H1 (cell line): ENCODE measurements at regions not wholly inside any gene's neighbourhood (a gene's known extent, or its start where the extent isn't known, plus 50 kb on each side); places are given as distances from the start of the nearest gene placed in this dataset.

Experiments
- CTCF ChIA-PET: fragments of 300-600 bp; sonication (Branson Sonifier 250); formaldehyde crosslinking; loops from one replicate; lab custom pipeline; 2021; ENCODE audit not compliant: partially characterized antibody; lab: Charles Lee
- POLR2A ChIA-PET: fragments of 300-600 bp; sonication (Branson Sonifier 250); formaldehyde crosslinking; loops from one replicate; lab custom pipeline; 2021; ENCODE audit warnings: inconsistent platforms; ENCODE audit not compliant: partially characterized antibody; lab: Charles Lee
- DNase-seq, 2 experiments: peaks; one replicate each; pipeline versions ENCODE4 v3.0.0 to v3.0.0-alpha.2; 2010 to 2022; ENCODE audit warnings: low spot score in 2 of 2, low read depth in 1 of 2, mixed read lengths in 1 of 2
- FAIRE-seq: peaks from 2 replicates; lab custom pipeline; 2011; peaks lifted over from hg19 to GRCh38; lab: Jason Lieb, UNC
- H2AFZ ChIP-seq: 2 replicates; pipeline ENCODE4 v1.8.1; 2012; ENCODE audit warnings: low read length, inconsistent platforms
- H2AK5ac ChIP-seq: 2 replicates; pipeline ENCODE4 v1.6.1; 2013; ENCODE audit warnings: low read depth, low read length
- H2BK120ac ChIP-seq: replicated peaks from 2 replicates; pipeline ENCODE3; 2013; ENCODE audit warnings: low read depth, low read length, inconsistent platforms
- H2BK12ac ChIP-seq: 2 replicates; pipeline ENCODE4 v1.6.1; 2013; ENCODE audit warnings: low read depth, low read length
- H2BK15ac ChIP-seq: 2 replicates; pipeline ENCODE4 v1.6.1; 2013; ENCODE audit warnings: low read length
- H2BK20ac ChIP-seq: 2 replicates; pipeline ENCODE4 v1.6.1; 2013; ENCODE audit warnings: low read length
- H2BK5ac ChIP-seq: 2 replicates; pipeline ENCODE4 v1.6.1; 2013; ENCODE audit warnings: low read depth, low read length
- H3K14ac ChIP-seq: 2 replicates; pipeline ENCODE4 v1.6.1; 2013; ENCODE audit warnings: inconsistent platforms; ENCODE audit not compliant: insufficient read length
- H3K18ac ChIP-seq: 2 replicates; pipeline ENCODE4 v1.6.1; 2013; ENCODE audit warnings: low read length; ENCODE audit errors: extremely low read depth
- H3K23ac ChIP-seq: 2 replicates; pipeline ENCODE4 v1.6.1; 2013; ENCODE audit warnings: inconsistent platforms; ENCODE audit not compliant: insufficient read length
- H3K23me2 ChIP-seq: 2 replicates; pipeline ENCODE4 v1.6.1; 2013; ENCODE audit warnings: low read depth, low read length
- H3K27ac ChIP-seq: 2 replicates; pipeline ENCODE4 v1.6.1; 2011; ENCODE audit warnings: low read depth, low read length, inconsistent platforms
- H3K27me3 ChIP-seq, 4 experiments: replicated peaks in 1 of 4; 1 replicate in 1 of 4; 2 replicates in 3 of 4; pipeline versions ENCODE4 v1.6.1 to v1.8.1; 2011 to 2013; ENCODE audit warnings: low read length in 3 of 4, mild to moderate bottlenecking in 3 of 4, inconsistent platforms in 2 of 4, mixed read lengths in 2 of 4, moderate library complexity in 1 of 4; ENCODE audit not compliant: control insufficient read depth in 3 of 4, insufficient read depth in 3 of 4; ENCODE audit errors: extremely low read depth in 1 of 4
- H3K36me3 ChIP-seq, 4 experiments: 2 replicates each; pipeline versions ENCODE4 v1.6.1 to v1.8.1; 2011 to 2013; ENCODE audit warnings: mild to moderate bottlenecking in 4 of 4, low read length in 3 of 4, moderate library complexity in 2 of 4, control low read depth in 1 of 4, inconsistent platforms in 1 of 4; ENCODE audit not compliant: insufficient read depth in 4 of 4, control insufficient read depth in 2 of 4
- H3K4ac ChIP-seq: replicated peaks from 2 replicates; pipeline ENCODE3; 2013; ENCODE audit warnings: low read length, low read depth, mixed read lengths, inconsistent platforms; ENCODE audit not compliant: insufficient read length
- H3K4me1 ChIP-seq, 4 experiments: replicated peaks in 1 of 4; 1 replicate in 1 of 4; 2 replicates in 3 of 4; pipeline versions ENCODE4 v1.6.1 to v1.8.1; 2011 to 2013; ENCODE audit warnings: low read length in 3 of 4, inconsistent platforms in 2 of 4, mixed read lengths in 1 of 4; ENCODE audit not compliant: insufficient read depth in 4 of 4, control insufficient read depth in 3 of 4
- H3K4me2 ChIP-seq, 2 experiments: 2 replicates each; pipeline versions ENCODE4 v1.6.1 to v1.8.1; 2011 to 2013; ENCODE audit warnings: low read depth in 2 of 2, low read length in 2 of 2, control low read depth in 1 of 2, inconsistent platforms in 1 of 2, mild to moderate bottlenecking in 1 of 2; ENCODE audit not compliant: insufficient read depth in 1 of 2
- H3K4me3 ChIP-seq, 4 experiments: fragments of 200-600, 300-600 bp in 1 of 4; sonication (generic), shearing (Covaris generic), sonication (Bioruptor Twin) in 1 of 4; 2 replicates each; pipeline versions ENCODE4 v1.5.1 to v1.8.1; 2011 to 2016; ENCODE audit warnings: low read length in 4 of 4, low read depth in 3 of 4, control low read depth in 2 of 4, inconsistent platforms in 2 of 4, mild to moderate bottlenecking in 2 of 4, mixed read lengths in 1 of 4, moderate library complexity in 1 of 4; ENCODE audit not compliant: insufficient read depth in 2 of 4; ENCODE audit errors: extremely low read depth in 1 of 4
- H3K56ac ChIP-seq: replicated peaks from 2 replicates; pipeline ENCODE3; 2013; ENCODE audit warnings: low read depth, mild to moderate bottlenecking, mixed read lengths, low read length, inconsistent platforms; ENCODE audit not compliant: insufficient read length
- H3K79me1 ChIP-seq: 2 replicates; pipeline ENCODE4 v1.6.1; 2013; ENCODE audit warnings: low read depth, low read length, control low read depth
- H3K79me2 ChIP-seq, 2 experiments: 2 replicates each; pipeline versions ENCODE4 v1.6.1 to v1.8.1; 2012 to 2013; ENCODE audit warnings: low read length in 2 of 2, mild to moderate bottlenecking in 2 of 2, inconsistent platforms in 1 of 2; ENCODE audit not compliant: insufficient read depth in 2 of 2, control insufficient read depth in 1 of 2
- H3K9ac ChIP-seq, 4 experiments: replicated peaks in 1 of 4; 1 replicate in 1 of 4; 2 replicates in 3 of 4; pipeline versions ENCODE4 v1.6.1 to v1.8.1; 2011 to 2013; ENCODE audit warnings: low read depth in 3 of 4, low read length in 3 of 4, control low read depth in 2 of 4, mild to moderate bottlenecking in 2 of 4, moderate library complexity in 2 of 4, inconsistent platforms in 1 of 4; ENCODE audit errors: extremely low read depth in 1 of 4
- H3K9me3 ChIP-seq, 2 experiments: 2 replicates each; pipeline versions ENCODE4 v1.6.1 to v1.8.1; 2012 to 2013; ENCODE audit warnings: mild to moderate bottlenecking in 2 of 2, moderate library complexity in 2 of 2, control low read depth in 1 of 2, inconsistent platforms in 1 of 2, low read depth in 1 of 2, low read length in 1 of 2, mixed read lengths in 1 of 2; ENCODE audit not compliant: insufficient read depth in 2 of 2
- H4K20me1 ChIP-seq, 2 experiments: replicated peaks in 1 of 2; 2 replicates each; pipeline versions ENCODE3 to v1.8.1; 2011 to 2013; ENCODE audit warnings: inconsistent platforms in 2 of 2, low read length in 2 of 2, mild to moderate bottlenecking in 1 of 2; ENCODE audit not compliant: insufficient read depth in 2 of 2, control insufficient read depth in 1 of 2
- H4K5ac ChIP-seq: 2 replicates; pipeline ENCODE4 v1.6.1; 2013; ENCODE audit warnings: low read length, low read depth, mixed read lengths, inconsistent platforms; ENCODE audit not compliant: insufficient read length
- H4K8ac ChIP-seq: 2 replicates; pipeline ENCODE4 v1.8.0; 2013; ENCODE audit warnings: mild to moderate bottlenecking, moderate library complexity, low read length, inconsistent platforms; ENCODE audit not compliant: insufficient read depth; ENCODE audit errors: extremely low read depth
- H4K91ac ChIP-seq: replicated peaks from 2 replicates; pipeline ENCODE3; 2013; ENCODE audit warnings: low read length, mixed read lengths, inconsistent platforms; ENCODE audit not compliant: insufficient read length
- KDM1A ChIP-seq: fragments of 200-600, 300-600 bp; sonication (generic); IDR thresholded peaks from 2 replicates; pipeline ENCODE4 v1.7.1; 2016; ENCODE audit warnings: mild to moderate bottlenecking, low read length, borderline replicate concordance
- RAD21 ChIP-seq, 2 experiments: IDR thresholded peaks in 1 of 2; conservative IDR thresholded peaks in 1 of 2; 2 replicates each; pipeline ENCODE4 v1.6.1; 2011; ENCODE audit warnings: low read depth in 2 of 2, low read length in 2 of 2, improper control_type of control experiment in 1 of 2, inconsistent platforms in 1 of 2, mild to moderate bottlenecking in 1 of 2, moderate library complexity in 1 of 2
- WGBS, 2 experiments: shearing (Covaris generic) in 1 of 2; methylation state at CpG; one replicate each; pipeline versions ENCODE4 v1.1.6 to v1.1.7; 2013 to 2015; ENCODE audit warnings: low lambda C conversion rate in 2 of 2, mixed read lengths in 2 of 2, inconsistent platforms in 1 of 2, low coverage in 1 of 2, missing lambda C conversion rate in 1 of 2; ENCODE audit not compliant: insufficient replicate concordance in 2 of 2, insufficient coverage in 1 of 2, insufficient read length in 1 of 2; ENCODE audit errors: extremely low coverage in 1 of 2, missing lambda C conversion rate in 1 of 2; 5-methylcytosine and 5-hydroxymethylcytosine counted together

GRCh38 chr14:65804439-65805112 lies 392.0 kb downstream of the FUT8 start:
- Histone ChIP-seq H3K79me1 (no peaks in the 10 kb centered on the region), H3K56ac (no peak overlapping the region), H2BK5ac (no peak overlapping the region), H3K4me3 (no peak overlapping the region), H3K14ac (no peak overlapping the region), H3K27me3 (no peaks in the 10 kb centered on the region), H2BK20ac (no peak overlapping the region), H4K20me1 (no peaks in the 10 kb centered on the region), H3K23ac (no peak overlapping the region), H2BK12ac (no peak overlapping the region), H3K79me2 (no peaks in the 10 kb centered on the region), H2BK120ac (no peak overlapping the region), H3K23me2 (no peaks in the 10 kb centered on the region), H4K8ac (no peak overlapping the region), H3K4ac (no peak overlapping the region), H2BK15ac (no peak overlapping the region), H2AK5ac (no peak overlapping the region), H3K36me3 (no peaks in the 10 kb centered on the region), H3K4me1 (no peaks in the 10 kb centered on the region), H3K4me2 (no peak overlapping the region), H2AFZ (no peak overlapping the region), H3K27ac (no peak overlapping the region), H4K91ac (no peak overlapping the region), H4K5ac (no peak overlapping the region), H3K9me3 (no peaks in the 10 kb centered on the region), H3K9ac (no peak overlapping the region), H3K18ac (no peak overlapping the region)
- WGBS, 2 experiments, result 90% methylated on average over 13 of the region's 14 CpGs; no CpG with 5 or more reads in 1 of the 2 experiments
- TF ChIP-seq KDM1A (no peak), RAD21 (IDR thresholded peaks at IDR 0.05 in 1 of 2, conservative IDR thresholded peaks at IDR 0.05 in 1 of 2; ENCODE audit: low read depth in 2 of 2, low read length in 2 of 2) (peak; percentile 35 to 38)
- FAIRE-seq (no peak), DNase-seq (no peak)
- CTCF ChIA-PET, result interaction anchor here (0.7 to 2.2 kb wide), 6 partner anchors 12 to 317 kb away, joined by 3 to 13 read pairs (median 4); no protein-coding TSS in a partner anchor
- POLR2A ChIA-PET, result no interaction called here
